ENCODE measurements at regions not wholly inside any gene's neighbourhood (a gene's known extent, or its start where the extent isn't known, plus 50 kb on each side); places are given as distances from the start of the nearest gene placed in this dataset.

GRCh38 chr4:28639747-28640146, 1779.1 kb downstream of the STIM2 start (continued):
- TF ChIP-seq ZBTB40 (IDR thresholded peaks at IDR 0.05; ENCODE audit: borderline replicate concordance): no peak

GRCh38 chr4:28654618-28655017, 1794.0 kb downstream of the STIM2 start:
- CTCF ChIA-PET: no interaction called here
- no peak overlapping the region for H3K4me2 ChIP-seq (ENCODE audit: control insufficient read depth, insufficient read depth)
- in situ Hi-C loops (cut with MboI): no loop called here
- intact Hi-C loops (cut with micrococcal nuclease; ENCODE audit: unreplicated experiment): no loop called here
- H3K4me1 ChIP-seq (ENCODE audit: control insufficient read depth, insufficient read depth, low read length): no peaks in the 10 kb centered on the region
- FAIRE-seq (no peak), DNase-seq (ENCODE audit: low read depth, low spot score) (no peak), ATAC-seq (no peak)
- BruUV-seq (replicated peaks): no TSS peak
- no peaks in the 10 kb centered on the region for H4K20me1 ChIP-seq (ENCODE audit: control insufficient read depth, insufficient read depth)
- RAD21 ChIA-PET (ENCODE audit: unreplicated experiment): no interaction called here
- no peaks in the 10 kb centered on the region for H3K9me3 ChIP-seq (replicated peaks; ENCODE audit: control insufficient read depth, insufficient read depth, low read length)
- POLR2A ChIA-PET: no interaction called here
- H3K9ac ChIP-seq (ENCODE audit: control insufficient read depth, insufficient read depth, low read length): no peak overlapping the region
- no peak overlapping the region for H2AFZ ChIP-seq (ENCODE audit: control insufficient read depth, low read depth, low read length)
- H3K27ac ChIP-seq (ENCODE audit: control insufficient read depth, insufficient read depth): no peak overlapping the region
- no peaks in the 10 kb centered on the region for H3K79me2 ChIP-seq (ENCODE audit: control insufficient read depth, insufficient read depth, low read length)
- H3K27me3 ChIP-seq (replicated peaks in 1 of 2; ENCODE audit: control insufficient read depth in 2 of 2, insufficient read depth in 2 of 2, low read length in 1 of 2): no peaks in the 10 kb centered on the region
- TF ChIP-seq TARDBP (IDR thresholded peaks at IDR 0.05; ENCODE audit: borderline replicate concordance) (no peak), KAT2A (conservative IDR thresholded peaks at IDR 0.05; ENCODE audit: control insufficient read depth, low read depth, low read length) (no peak), SREBF2 (IDR thresholded peaks at IDR 0.05; ENCODE audit: low read length) (no peak), ZBED1 (IDR thresholded peaks at IDR 0.05; ENCODE audit: borderline replicate concordance) (no peak), IRF4 (IDR thresholded peaks at IDR 0.05; ENCODE audit: low read depth, low read length) (no peak), NBN (IDR thresholded peaks at IDR 0.05) (no peak), ELK1 (IDR thresholded peaks at IDR 0.05; ENCODE audit: low read depth, low read length) (no peak), SIN3A (IDR thresholded peaks at IDR 0.05; ENCODE audit: low read depth, low read length) (no peak), PRDM15 (CRISPR knock-in tag; IDR thresholded peaks at IDR 0.05) (no peak), SMC3 (IDR thresholded peaks at IDR 0.05; ENCODE audit: borderline replicate concordance, low read length) (no peak), EED (IDR thresholded peaks at IDR 0.05; ENCODE audit: low read depth) (no peak), HDAC6 (IDR thresholded peaks at IDR 0.05; ENCODE audit: unreplicated experiment) (no peak)
- SMC1A ChIA-PET (ENCODE audit: uncharacterized antibody, unreplicated experiment): no interaction called here
- H3K4me3 ChIP-seq: no peak overlapping the region
- 0% methylated on average over 3 of the region's 3 CpGs for WGBS (ENCODE audit: insufficient coverage, insufficient replicate concordance, low lambda C conversion rate, missing lambda C conversion rate)
- H3K36me3 ChIP-seq (ENCODE audit: control insufficient read depth in 2 of 2, insufficient read depth in 2 of 2, low read length in 1 of 2): no peaks in the 10 kb centered on the region

Measured in GM12878 (cell line).